ENCODE measurements at regions not wholly inside any gene's neighbourhood (a gene's known extent, or its start where the extent isn't known, plus 50 kb on each side); places are given as distances from the start of the nearest gene placed in this dataset.

GRCh38 chr7:156576216-156577058 lies 64.1 kb upstream of the RNF32 start:
- TF ChIP-seq YY1 (IDR thresholded peaks at IDR 0.05; ENCODE audit: insufficient read depth, insufficient read length) (no peak), ZNF274 (IDR thresholded peaks at IDR 0.05; ENCODE audit: low read depth, low read length) (no peak)
